Pancreas (tissue), 10 donors: ENCODE measurements at regions not wholly inside any gene's neighbourhood (a gene's known extent, or its start where the extent isn't known, plus 50 kb on each side); places are given as distances from the start of the nearest gene placed in this dataset.

Experiments used
- ATAC-seq, 4 donors: fragments of 200-7000 bp; cut with Tn5 transposase; one replicate each; pipeline versions ENCODE4 v1.8.0 to v1.9.1; 2020; ENCODE audit warnings: mild to moderate bottlenecking in 4 of 4, moderate library complexity in 4 of 4
- DNase-seq, 6 donors: peaks; one replicate each; pipeline ENCODE4 v3.0.0-alpha.2; 2020
- FAIRE-seq: peaks from 2 replicates; lab custom pipeline; 2012; peaks lifted over from hg19 to GRCh38; lab: Jason Lieb, UNC
- H3K27ac ChIP-seq, 4 donors: fragments of 200-600 bp; sonication (generic); 1 replicate in 3 of 4; 2 replicates in 1 of 4; pipeline versions ENCODE4 v1.5.0 to v1.8.0; 2020
- H3K27me3 ChIP-seq, 4 donors: fragments of 200-600 bp; one replicate each; pipeline ENCODE4 v1.8.0; 2021
- H3K36me3 ChIP-seq, 3 donors: fragments of 200-600 bp; sonication (generic) in 1 of 3; one replicate each; pipeline versions ENCODE4 v1.5.0 to v1.8.0; 2020 to 2021
- H3K4me1 ChIP-seq, 3 donors: fragments of 200-600 bp; one replicate each; pipeline ENCODE4 v1.8.0; 2021
- H3K4me3 ChIP-seq, 4 donors: fragments of 200-600 bp; sonication (generic) in 2 of 4; one replicate each; pipeline versions ENCODE4 v1.5.0 to v1.8.0; 2020 to 2021
- H3K9me3 ChIP-seq, 4 donors: fragments of 200-600 bp; one replicate each; pipeline ENCODE4 v1.8.0; 2021
- CTCF ChIP-seq, 4 donors: fragments of 200-600 bp; sonication (generic) in 3 of 4; IDR thresholded peaks; one replicate each; pipeline versions ENCODE4 v1.5.0 to v1.8.0; 2021; ENCODE audit warnings: antibody characterized with exemption in 4 of 4
- WGBS, 2 donors: extraction: QIAGEN DNeasy Blood & Tissue Kit; methylation state at CpG; one replicate each; pipeline ENCODE4 v1.1.7; 2013; 5-methylcytosine and 5-hydroxymethylcytosine counted together
- intact Hi-C, 3 donors: fragments of 100-400 bp; cut with DNase I; formaldehyde crosslinking; loops; one replicate each; pipeline versions ENCODE4 v1.11.1 to v1.14.2; 2022
- donor health status: healthy with polysubstance abuse.
- donor health status: DM: no; HTN: no; CAD: no; lungs with moderate emphysema.
- donor health status: DM: no; HTN: no; CAD: no.
- donor health status: control.
- donor health status: control.
- donor health status: Bipolar disorder and iron deficiency.
- donor health status: DM: yes; HTN: yes; CAD: no.
- donor health status: DM: no; HTN: no; CAD: no.
- donor health status: DM: no; HTN: no; CAD: no.
- donor health status: DM: yes; HTN: yes; CAD: no.

- intact Hi-C loops, result loop anchor here in 2 of 3 donors (5.0 kb wide), 1 partner anchor 113 kb away; the partner anchor contains the start of gene PRND (in 2 of the 2)
- no peak for FAIRE-seq
- Histone ChIP-seq H3K27ac (no peak overlapping the region), H3K36me3 (no peaks in the 10 kb centered on the region), H3K27me3 (no peaks in the 10 kb centered on the region), H3K9me3 (no peaks in the 10 kb centered on the region), H3K4me3 (no peak overlapping the region), H3K4me1 (no peaks in the 10 kb centered on the region)
- no peak for ATAC-seq
- no peak for TF ChIP-seq CTCF (IDR thresholded peaks at IDR 0.05)
- 62 to 64% methylated on average over 6 of the region's 6 CpGs for WGBS, 2 donors
- no peak for DNase-seq
These were observed 77.4 kb upstream of the PRNP start for GRCh38 chr20:4608861-4609260.

- FAIRE-seq, result peak; percentile 90
- Histone ChIP-seq H3K4me1 (no peaks in the 10 kb centered on the region), H3K27me3 (no peaks in the 10 kb centered on the region), H3K4me3 (no peak overlapping the region), H3K27ac (no peak overlapping the region), H3K9me3 (no peaks in the 10 kb centered on the region), H3K36me3 (no peaks in the 10 kb centered on the region)
- ATAC-seq, result peak; percentile 67 to 94 (median 92)
- DNase-seq, result peak in 3 of 6 donors; percentile 30 to 69 (median 39)
- intact Hi-C loops, result loop anchor here in 2 of 3 donors (5.0 kb wide), 1 partner anchor 115 kb away; the partner anchor contains the start of gene PRND (in 2 of the 2)
- 26 to 27% methylated on average over 13 of the region's 13 CpGs for whole genome bisulfite sequencing, 2 donors
- TF ChIP-seq CTCF (IDR thresholded peaks at IDR 0.05), result peak; percentile 75 to 97 (median 87)
These were observed 79.0 kb upstream of the PRNP start for GRCh38 chr20:4607287-4607713.

- Histone ChIP-seq H3K9me3 (no peaks in the 10 kb centered on the region), H3K27me3 (no peaks in the 10 kb centered on the region), H3K27ac (no peak overlapping the region), H3K4me1 (no peaks in the 10 kb centered on the region), H3K4me3 (no peak overlapping the region), H3K36me3 (no peaks in the 10 kb centered on the region)
- TF ChIP-seq CTCF (IDR thresholded peaks at IDR 0.05), result no peak
- intact Hi-C loops, result loop anchor here in 2 of 3 donors (5.0 kb wide), 1 partner anchor 116 kb away; the partner anchor contains the start of gene PRND (in 2 of the 2)
- no peak for FAIRE-seq
- no peak for ATAC-seq
- no peak for DNase-seq
- 52 to 64% methylated on average over 2 of the region's 2 CpGs for WGBS, 2 donors
These were observed 80.2 kb upstream of the PRNP start for GRCh38 chr20:4606051-4606450.

GRCh38 chr20:4605166-4605565 is 81.1 kb upstream of the PRNP start:
- intact Hi-C loops, result loop anchor here in 2 of 3 donors (5.0 kb wide), 1 partner anchor 117 kb away; the partner anchor contains the start of gene PRND (in 2 of the 2)
- Histone ChIP-seq H3K27ac (no peak overlapping the region), H3K9me3 (no peaks in the 10 kb centered on the region), H3K4me3 (no peak overlapping the region), H3K4me1 (no peaks in the 10 kb centered on the region), H3K36me3 (no peaks in the 10 kb centered on the region), H3K27me3 (no peaks in the 10 kb centered on the region)
- DNase-seq (no peak), ATAC-seq (no peak), FAIRE-seq (peak; percentile 9)
- TF ChIP-seq CTCF (IDR thresholded peaks at IDR 0.05), result no peak
- WGBS, 2 donors, result 37 to 50% methylated on average over 4 of the region's 4 CpGs

GRCh38 chr20:4604580-4604979 is 81.7 kb upstream of the PRNP start:
- H3K27ac ChIP-seq, result no peak overlapping the region
- H3K4me3 ChIP-seq, result no peak overlapping the region
- H3K9me3 ChIP-seq, result no peaks in the 10 kb centered on the region
- 52 to 57% methylated on average over 3 of the region's 3 CpGs for WGBS, 2 donors
- intact Hi-C loops, result no loop called here
- DNase-seq (no peak), ATAC-seq (no peak), FAIRE-seq (peak; percentile 51)
- no peaks in the 10 kb centered on the region for H3K36me3 ChIP-seq
- no peaks in the 10 kb centered on the region for H3K27me3 ChIP-seq
- no peaks in the 10 kb centered on the region for H3K4me1 ChIP-seq
- TF ChIP-seq CTCF (IDR thresholded peaks at IDR 0.05), result no peak
